KMS-11 (cell line): ENCODE measurements at regions not wholly inside any gene's neighbourhood (a gene's known extent, or its start where the extent isn't known, plus 50 kb on each side); places are given as distances from the start of the nearest gene placed in this dataset.
"Not testable (repeated sequence)": the region's sequence is repeated elsewhere in the genome, so short reads cannot be mapped to it uniquely, and the experiment has no call there.

Experiments used
- H2AFZ ChIP-seq: fragments of 200-600 bp; sonication (generic); 2 replicates; pipeline ENCODE4 v1.6.1; 2016; ENCODE audit warnings: antibody characterized with exemption, mixed run types, low read depth
- H3K27ac ChIP-seq: fragments of 200-600 bp; sonication (generic); 2 replicates; pipeline ENCODE4 v1.6.1; 2016; ENCODE audit warnings: mild to moderate bottlenecking, mixed run types
- H3K27me3 ChIP-seq: fragments of 200-600 bp; sonication (generic); 2 replicates; pipeline ENCODE4 v1.6.1; 2017; ENCODE audit warnings: mild to moderate bottlenecking, low read depth, mixed run types, moderate library complexity; ENCODE audit not compliant: insufficient read depth
- H3K36me3 ChIP-seq: fragments of 200-600 bp; sonication (generic); 2 replicates; pipeline ENCODE4 v1.6.1; 2017; ENCODE audit warnings: mild to moderate bottlenecking, mixed run types; ENCODE audit not compliant: insufficient read depth
- H3K4me1 ChIP-seq: fragments of 200-600 bp; sonication (generic); 2 replicates; pipeline ENCODE4 v1.6.1; 2016; ENCODE audit warnings: mild to moderate bottlenecking, low read depth, mixed run types; ENCODE audit not compliant: poor library complexity, severe bottlenecking
- H3K4me2 ChIP-seq: fragments of 200-600 bp; sonication (generic); 2 replicates; pipeline ENCODE4 v1.7.0; 2016; ENCODE audit warnings: mild to moderate bottlenecking, mixed run types
- H3K4me3 ChIP-seq: fragments of 200-600 bp; sonication (generic); IDR thresholded peaks from 2 replicates; pipeline ENCODE4 v1.6.1; 2017; ENCODE audit warnings: low read depth, low read length, mixed read lengths; ENCODE audit not compliant: insufficient read depth
- H3K79me2 ChIP-seq: fragments of 200-600 bp; sonication (generic); 2 replicates; pipeline ENCODE4 v1.6.1; 2016; ENCODE audit warnings: low read depth, mixed run types; ENCODE audit not compliant: insufficient read depth
- H3K9ac ChIP-seq: fragments of 200-600 bp; sonication (generic); 2 replicates; pipeline ENCODE4 v1.6.1; 2016; ENCODE audit warnings: mild to moderate bottlenecking, mixed run types
- H4K20me1 ChIP-seq: fragments of 200-600 bp; sonication (generic); 2 replicates; pipeline ENCODE4 v1.6.1; 2016; ENCODE audit warnings: mild to moderate bottlenecking, mixed run types; ENCODE audit not compliant: insufficient read depth
- TF ChIP-seq, protein P1 (sequence below): fragments of 200-600 bp; sonication (generic); conservative IDR thresholded peaks from 2 replicates; pipeline ENCODE4 v1.6.1; 2017; ENCODE audit warnings: low read depth, mild to moderate bottlenecking, antibody characterized with exemption, low read length, moderate library complexity, mixed read lengths

DNA sequence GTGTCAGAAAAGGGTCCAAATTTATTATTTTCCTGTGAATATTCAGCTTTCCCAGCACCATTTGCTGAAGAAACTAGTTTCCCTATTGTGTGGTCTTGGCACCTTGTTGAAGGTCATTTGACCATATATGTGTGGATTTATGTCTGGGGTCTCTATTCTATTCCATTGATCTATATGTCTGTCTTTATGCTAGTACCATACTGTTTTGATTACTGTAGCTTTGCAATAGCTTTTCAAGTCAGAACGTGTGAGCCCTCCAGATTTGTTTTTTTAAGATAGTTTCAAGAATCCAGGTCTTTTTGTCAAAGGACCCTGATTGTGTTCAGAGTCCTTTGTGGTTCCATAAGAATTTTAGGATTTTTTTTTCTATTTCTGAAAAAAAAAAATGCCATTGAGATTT, 79.0 kb upstream of the WAC start:
- Histone ChIP-seq H3K4me1 (no peaks in the 10 kb centered on the region), H3K27me3 (no peaks in the 10 kb centered on the region), H3K36me3 (no peaks in the 10 kb centered on the region), H3K4me3 (no peak overlapping the region), H3K9ac (no peak overlapping the region), H3K4me2 (no peak overlapping the region), H2AFZ (no peak overlapping the region), H3K79me2 (no peaks in the 10 kb centered on the region), H4K20me1 (no peaks in the 10 kb centered on the region), H3K27ac (no peak overlapping the region)
- TF ChIP-seq, protein P1, sequence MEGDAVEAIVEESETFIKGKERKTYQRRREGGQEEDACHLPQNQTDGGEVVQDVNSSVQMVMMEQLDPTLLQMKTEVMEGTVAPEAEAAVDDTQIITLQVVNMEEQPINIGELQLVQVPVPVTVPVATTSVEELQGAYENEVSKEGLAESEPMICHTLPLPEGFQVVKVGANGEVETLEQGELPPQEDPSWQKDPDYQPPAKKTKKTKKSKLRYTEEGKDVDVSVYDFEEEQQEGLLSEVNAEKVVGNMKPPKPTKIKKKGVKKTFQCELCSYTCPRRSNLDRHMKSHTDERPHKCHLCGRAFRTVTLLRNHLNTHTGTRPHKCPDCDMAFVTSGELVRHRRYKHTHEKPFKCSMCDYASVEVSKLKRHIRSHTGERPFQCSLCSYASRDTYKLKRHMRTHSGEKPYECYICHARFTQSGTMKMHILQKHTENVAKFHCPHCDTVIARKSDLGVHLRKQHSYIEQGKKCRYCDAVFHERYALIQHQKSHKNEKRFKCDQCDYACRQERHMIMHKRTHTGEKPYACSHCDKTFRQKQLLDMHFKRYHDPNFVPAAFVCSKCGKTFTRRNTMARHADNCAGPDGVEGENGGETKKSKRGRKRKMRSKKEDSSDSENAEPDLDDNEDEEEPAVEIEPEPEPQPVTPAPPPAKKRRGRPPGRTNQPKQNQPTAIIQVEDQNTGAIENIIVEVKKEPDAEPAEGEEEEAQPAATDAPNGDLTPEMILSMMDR, result no peak

DNA sequence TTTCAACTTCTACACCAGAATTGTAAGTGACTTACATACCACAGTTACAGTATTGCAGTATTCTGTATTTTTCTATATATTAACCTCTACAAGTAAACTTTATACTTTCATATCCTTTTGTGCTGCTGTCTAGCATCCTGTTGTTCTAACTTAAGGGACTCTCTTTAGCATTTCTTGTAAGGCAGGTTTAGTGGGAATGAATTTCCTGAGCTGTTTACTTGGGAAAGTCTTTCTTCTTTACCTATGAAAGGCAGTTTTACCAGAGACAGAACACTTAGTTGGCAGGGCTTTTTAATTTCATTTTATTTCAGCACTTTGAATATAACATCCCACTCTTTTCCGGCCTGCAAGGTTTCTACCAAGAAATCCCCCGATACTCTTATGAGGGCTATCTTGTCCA, 75.8 kb upstream of the WAC start:
- H3K27me3 ChIP-seq, result no peaks in the 10 kb centered on the region
- H3K4me3 ChIP-seq, result no peak overlapping the region
- H2AFZ ChIP-seq, result no peak overlapping the region
- TF ChIP-seq, protein P1, result no peak
- H3K27ac ChIP-seq, result no peak overlapping the region
- H3K4me2 ChIP-seq, result no peak overlapping the region
- H3K9ac ChIP-seq, result no peak overlapping the region
- no peaks in the 10 kb centered on the region for H4K20me1 ChIP-seq
- H3K79me2 ChIP-seq, result no peaks in the 10 kb centered on the region
- H3K36me3 ChIP-seq, result no peaks in the 10 kb centered on the region
- H3K4me1 ChIP-seq, result no peaks in the 10 kb centered on the region

DNA sequence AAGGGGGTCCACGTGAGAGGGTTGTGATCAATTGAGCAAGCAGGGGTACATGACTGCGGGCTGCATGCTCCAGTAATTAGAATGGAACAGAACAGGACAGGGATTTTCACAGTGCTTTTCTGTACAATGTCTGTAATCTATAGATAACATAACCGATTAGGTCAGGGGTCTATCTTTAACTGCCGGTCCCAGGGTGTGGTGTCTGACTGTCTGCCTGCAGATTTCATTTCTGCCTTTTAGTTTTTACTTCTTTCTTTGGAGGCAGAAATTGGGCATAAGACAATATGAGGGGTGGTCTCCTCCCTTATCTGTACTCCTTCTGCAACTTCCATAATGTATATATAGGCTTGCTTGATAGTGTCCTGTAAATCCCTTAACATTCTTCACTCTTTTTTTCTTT, 75.0 kb upstream of the WAC start:
- H4K20me1 ChIP-seq, H3K4me2 ChIP-seq, H3K27ac ChIP-seq, H3K9ac ChIP-seq, H3K79me2 ChIP-seq, H3K4me3 ChIP-seq, H3K36me3 ChIP-seq, H3K27me3 ChIP-seq, H2AFZ ChIP-seq, H3K4me1 ChIP-seq: not testable (repeated sequence)

DNA sequence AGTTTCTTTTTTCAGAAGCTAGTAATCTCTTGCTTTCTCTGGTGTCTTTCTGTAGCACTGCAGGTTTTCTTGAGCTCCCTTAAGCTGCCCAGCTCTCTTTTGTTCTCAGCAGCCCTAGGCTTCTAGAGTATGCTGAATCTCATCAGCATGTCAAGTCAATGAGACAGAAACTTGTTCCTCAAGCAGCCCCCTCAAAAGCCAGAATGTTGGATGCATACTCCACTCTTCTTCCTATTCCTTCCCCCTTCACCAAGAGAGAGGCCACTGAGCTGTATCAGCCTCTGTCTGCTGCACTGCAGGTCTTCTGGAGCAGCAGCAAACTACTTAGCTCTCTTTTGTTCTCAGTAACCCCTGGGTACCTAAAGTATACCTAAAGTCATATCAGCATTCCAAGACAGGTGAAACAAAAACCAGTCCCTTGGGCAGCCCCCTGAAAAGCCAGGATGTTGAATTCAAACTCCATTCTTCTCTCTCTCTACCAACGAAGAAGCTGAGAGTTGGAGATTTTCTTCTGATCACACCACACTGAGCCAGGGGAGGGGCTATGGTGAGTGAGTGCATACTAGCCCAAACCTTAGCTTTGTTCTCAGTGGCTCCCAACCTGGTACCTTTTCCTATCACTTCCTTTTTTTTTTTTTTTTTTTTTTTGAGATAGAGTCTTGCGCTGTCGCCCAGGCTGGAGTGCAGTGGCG, 73.3 kb upstream of the WAC start:
- no peak overlapping the region for H3K4me2 ChIP-seq
- no peaks in the 10 kb centered on the region for H3K4me1 ChIP-seq
- H3K36me3 ChIP-seq, result no peaks in the 10 kb centered on the region
- no peak overlapping the region for H3K4me3 ChIP-seq
- no peak overlapping the region for H3K27ac ChIP-seq
- TF ChIP-seq, protein P1, result no peak
- H3K27me3 ChIP-seq, result no peaks in the 10 kb centered on the region
- no peaks in the 10 kb centered on the region for H3K79me2 ChIP-seq
- H3K9ac ChIP-seq, result no peak overlapping the region
- no peak overlapping the region for H2AFZ ChIP-seq
- H4K20me1 ChIP-seq, result no peaks in the 10 kb centered on the region

DNA sequence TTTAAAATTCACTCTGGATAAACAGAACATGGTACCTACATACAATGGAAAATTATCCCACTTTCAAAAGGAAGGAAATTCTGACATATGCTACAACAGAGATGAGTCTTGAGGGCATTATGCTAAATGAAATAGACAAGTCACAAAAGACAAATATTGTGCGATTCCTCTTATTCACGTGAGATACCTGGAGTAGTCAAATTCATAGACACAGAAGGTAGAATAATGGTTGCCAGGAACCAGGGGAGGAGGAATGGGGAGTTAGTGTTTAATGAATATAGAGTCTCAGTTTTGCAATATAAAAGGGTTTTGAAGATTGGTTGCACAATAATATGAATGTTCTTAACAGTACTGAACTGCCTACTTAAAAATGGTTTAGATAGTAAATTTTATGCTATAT, 69.8 kb upstream of the WAC start:
- Histone ChIP-seq H2AFZ (no peak overlapping the region), H3K4me1 (no peaks in the 10 kb centered on the region), H4K20me1 (no peaks in the 10 kb centered on the region), H3K36me3 (no peaks in the 10 kb centered on the region), H3K4me2 (no peak overlapping the region), H3K9ac (no peak overlapping the region), H3K79me2 (no peaks in the 10 kb centered on the region), H3K4me3 (no peak overlapping the region), H3K27ac (no peak overlapping the region), H3K27me3 (no peaks in the 10 kb centered on the region)
- TF ChIP-seq, protein P1, result no peak
